HG02981 (cell line): ENCODE measurements at regions not wholly inside any gene's neighbourhood (a gene's known extent, or its start where the extent isn't known, plus 50 kb on each side); places are given as distances from the start of the nearest gene placed in this dataset.

Experiments used
- ATAC-seq: cut with Tn5 transposase; IDR thresholded peaks from one replicate; pipeline ENCODE4 v1.9.1; 2021; ENCODE audit warnings: mild to moderate bottlenecking, moderate library complexity; ENCODE audit not compliant: unreplicated experiment

DNA sequence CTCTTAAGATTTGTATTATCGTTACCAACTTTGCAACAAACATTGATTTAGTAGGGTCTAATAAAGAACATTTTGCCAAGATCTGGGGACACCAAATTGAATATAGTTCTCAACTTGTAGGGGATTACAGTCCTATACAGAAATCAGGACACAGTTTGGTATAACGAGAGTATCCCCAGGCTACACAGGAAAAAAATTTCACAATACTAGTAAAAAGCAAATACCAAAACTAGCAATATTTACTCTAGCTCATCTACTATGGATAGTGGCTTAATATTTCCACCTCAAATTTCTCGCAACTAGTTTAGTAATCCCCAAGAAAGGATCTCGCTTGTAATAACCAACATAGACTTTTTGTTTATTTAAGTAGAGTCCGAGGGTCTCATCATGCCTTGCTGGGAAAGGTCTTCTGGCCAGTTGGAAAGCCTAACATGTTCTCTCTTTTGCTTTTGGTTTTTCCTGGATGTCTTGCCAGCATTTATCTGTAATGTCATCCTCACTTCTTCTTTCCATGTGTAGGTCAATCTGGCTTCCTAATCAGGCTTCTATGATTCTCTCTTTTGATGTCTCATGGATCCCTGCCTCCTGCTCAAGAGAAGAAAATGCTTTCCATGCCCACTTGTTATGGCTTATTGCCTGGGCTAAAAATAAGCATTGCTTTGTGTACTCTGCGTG lies 104.7 kb upstream of the KCNK2 start:
- ATAC-seq: no peak

DNA sequence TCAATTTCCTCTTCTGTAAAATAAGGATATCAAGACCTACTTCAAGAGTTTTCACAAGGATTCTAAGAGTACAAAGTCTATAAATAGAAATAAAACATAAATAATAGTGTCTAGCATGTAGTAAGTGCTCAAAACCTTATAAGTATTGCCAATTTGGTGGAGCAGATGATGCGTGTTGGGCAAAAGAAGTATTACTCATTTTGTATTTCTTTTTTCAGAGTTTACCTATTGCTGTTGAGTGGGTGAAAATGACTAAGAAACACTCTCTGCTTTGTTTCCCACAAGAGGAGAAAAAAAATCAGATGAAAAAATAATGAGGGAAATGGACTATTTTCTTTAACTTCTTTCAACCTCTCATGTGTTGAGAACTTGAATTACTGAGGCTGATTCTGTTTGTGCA lies 103.3 kb upstream of the KCNK2 start:
- no peak for ATAC-seq

DNA sequence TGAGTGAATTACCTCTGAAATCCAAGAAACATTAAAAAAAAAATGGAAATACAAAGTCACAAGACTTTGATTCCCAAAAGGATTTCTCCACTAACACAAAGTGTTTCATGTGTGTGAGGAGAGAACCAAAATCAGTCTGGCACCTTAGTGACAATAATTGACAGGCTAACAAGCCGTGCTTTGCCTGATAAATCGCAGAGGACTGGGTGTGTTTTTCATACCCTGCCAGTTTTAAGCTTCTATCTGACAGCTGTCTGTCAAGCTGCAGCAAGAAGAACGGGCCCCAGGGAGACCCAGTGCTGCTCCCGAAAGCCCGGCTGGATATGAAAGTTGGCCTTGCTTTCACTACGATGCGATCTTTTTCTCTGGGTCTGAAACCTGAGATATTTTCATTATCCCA lies 101.6 kb upstream of the KCNK2 start:
- ATAC-seq: no peak

DNA sequence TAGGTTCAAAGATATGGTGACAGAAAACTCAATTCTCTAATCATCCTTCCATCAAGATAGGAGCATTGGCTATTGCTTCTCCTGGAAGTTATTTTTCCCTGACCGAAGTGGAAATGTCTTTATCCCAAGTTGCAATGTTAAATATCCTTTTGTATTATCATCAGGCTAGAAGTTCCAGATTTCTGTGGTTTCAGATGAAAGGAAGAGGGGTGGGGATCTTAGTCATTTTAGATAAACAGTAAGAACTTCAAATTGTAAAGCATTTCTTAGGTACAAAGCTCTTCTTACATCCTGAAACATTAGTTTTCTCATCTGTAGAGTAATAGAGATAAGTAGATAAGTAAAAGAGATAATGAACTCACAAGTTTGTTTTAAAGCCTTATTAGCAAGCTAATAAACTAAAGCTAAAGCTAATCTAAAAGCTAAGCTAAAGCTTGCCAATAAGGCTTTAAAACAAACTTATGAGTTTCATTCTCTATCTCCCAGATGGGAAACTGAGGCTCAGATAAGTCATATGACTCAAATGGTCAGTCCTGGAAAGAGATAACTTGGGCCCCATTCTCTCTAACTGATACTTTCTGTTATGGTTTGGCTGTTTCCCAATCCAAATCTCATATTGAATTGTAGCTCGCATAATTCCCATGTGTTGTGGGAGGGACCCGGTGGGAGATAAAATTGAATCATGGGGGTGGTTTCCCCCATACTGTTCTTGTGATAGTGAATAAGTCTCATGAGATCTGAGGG lies 99.2 kb upstream of the KCNK2 start:
- ATAC-seq: no peak

DNA sequence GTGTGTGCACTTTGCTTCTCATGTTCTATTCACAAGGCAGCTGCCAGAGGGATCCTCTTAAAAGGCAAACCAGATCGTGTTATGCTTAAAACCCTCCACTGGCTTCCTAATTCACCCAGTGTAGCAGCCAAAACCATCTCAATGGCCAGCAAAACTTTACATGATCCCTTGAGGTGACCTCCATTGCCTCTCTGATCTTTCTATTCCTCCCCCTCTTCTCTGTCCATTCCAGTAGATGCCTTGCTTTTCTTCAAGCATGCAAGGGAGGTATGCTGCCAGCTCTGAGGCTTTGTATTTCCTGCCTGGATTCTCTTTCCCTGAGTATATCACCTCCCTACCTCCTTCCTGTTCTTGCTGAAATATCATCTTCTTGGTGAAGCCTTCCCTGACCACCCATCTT lies 93.2 kb upstream of the KCNK2 start:
- ATAC-seq: no peak

DNA sequence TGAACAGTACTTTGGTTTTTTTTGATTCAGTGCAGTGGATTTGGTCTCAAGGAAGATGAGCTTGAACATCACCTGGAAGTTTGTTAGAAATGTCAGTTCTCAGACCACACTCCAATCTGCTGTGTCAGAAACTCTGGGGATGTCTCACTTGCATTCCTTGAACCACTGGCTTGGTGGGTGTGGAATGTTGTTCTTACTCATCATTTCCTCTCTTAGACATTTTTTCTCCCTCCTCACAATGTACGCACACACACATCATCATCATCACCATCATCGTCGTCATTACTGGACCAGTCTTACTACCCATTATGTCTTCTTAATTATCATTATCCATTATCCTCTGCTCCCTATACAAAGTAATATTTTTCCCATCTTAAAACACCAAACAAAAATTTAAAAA lies 91.9 kb upstream of the KCNK2 start:
- ATAC-seq: no peak

DNA sequence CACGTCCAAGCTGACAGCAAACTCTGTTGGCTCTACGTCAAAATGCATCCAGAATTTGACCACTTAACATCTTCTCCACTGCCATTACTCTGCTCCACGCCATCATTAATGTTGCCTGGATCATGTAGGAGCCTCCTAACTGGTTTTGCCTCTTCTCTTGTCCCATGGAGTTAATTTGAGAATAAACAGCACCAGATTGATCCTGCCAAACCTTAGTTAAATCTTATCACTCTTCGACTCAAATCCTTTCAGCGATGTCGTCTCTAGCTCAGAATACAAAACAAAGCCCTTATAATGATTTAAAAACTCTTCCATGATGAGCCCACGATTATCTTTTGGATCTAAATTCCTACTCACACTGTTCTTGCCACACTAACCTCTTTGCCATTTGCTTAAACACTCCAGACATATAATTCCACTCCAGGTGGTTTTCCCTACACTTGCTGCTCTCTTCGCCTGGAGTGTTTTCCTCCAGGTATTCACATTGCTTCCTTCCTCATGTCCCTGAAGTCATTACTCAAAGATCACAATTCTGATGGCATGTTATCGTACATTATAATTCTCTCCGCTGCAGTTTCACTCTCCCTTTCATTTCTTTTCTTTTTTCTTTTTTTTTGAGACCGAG lies 90.7 kb upstream of the KCNK2 start:
- ATAC-seq: no peak

DNA sequence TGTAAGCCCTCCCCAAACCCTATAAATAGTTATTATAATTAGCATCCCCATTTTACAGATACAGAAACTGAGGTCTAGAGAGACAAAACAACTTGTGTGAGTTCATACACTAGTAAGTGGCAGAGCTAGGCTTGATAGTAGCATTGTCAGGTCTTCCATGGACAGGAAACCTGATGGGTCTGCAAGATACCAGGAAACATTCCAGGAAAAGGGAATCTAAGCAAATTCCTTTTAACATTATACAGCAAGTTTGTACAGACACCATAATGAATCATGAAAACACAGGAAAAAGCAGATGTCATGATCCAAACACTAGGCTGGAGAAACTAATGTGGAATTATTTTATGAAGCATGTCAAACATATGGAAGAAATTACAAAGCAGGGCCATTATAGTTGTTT lies 89.1 kb upstream of the KCNK2 start:
- ATAC-seq: no peak

DNA sequence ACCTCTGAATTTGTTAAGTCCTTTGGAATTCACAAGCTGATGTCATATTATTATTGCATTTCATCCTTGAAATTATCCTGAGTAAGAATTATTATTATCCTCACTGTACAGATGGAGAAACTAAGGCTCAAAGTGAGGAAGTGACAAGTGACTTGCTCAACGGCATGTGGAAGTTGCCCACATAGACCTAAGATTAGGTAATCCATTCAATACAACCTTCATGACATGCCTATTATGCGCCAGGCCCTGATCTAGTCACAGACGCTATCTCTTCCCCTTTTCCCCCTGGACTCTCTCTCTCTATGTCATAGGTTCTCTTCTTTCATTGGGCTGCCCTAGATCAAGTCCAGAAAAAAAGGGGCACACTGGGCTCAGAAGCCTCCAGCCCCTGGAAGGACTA lies 84.9 kb upstream of the KCNK2 start:
- no peak for ATAC-seq

DNA sequence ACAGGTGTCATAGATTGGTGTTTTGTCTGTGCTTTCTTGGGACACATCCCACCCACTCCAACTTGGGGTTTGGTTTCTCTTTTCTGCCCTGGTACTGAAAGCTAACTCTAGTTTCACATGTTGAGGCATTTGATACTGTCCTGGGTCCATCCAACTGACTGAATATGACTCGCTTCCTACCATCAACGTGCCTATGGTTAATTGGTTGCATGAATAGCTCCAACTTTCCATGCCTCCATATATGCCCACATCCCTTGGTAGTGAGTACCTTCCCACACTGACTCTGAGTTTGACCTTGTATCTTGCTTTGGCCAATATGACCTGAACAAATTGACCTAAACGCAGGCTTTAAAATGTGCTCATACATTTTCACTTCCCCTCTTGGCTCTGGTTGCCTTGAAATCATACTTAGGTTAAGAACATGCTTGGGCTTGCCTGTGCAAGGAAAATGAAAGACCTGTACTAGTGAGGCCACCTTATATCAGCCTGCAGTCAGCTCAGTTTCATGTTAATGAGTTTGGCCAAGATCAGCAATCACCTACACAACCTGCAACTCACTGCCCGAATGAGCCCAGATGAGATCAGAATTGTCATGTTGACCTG lies 81.0 kb upstream of the KCNK2 start:
- peak; percentile 88 for ATAC-seq

DNA sequence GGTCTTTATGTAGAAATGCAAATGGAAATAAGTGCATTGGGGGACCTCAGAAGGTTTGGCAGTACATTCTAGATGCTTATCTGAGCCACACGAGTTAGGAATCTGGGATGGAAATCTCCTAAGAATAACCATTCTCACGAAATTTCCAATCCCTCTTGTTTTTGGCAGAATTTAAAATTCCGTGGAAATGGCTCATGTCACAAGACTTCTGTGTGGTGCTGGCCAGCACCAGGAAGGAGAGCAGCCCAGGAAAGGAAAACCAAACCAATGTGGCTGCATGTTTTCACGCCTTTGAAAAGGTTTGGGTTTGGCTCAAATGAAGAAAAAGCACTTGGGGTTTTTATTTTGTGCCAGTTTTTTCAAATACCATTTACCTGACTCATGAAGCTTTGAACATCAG lies 80.1 kb upstream of the KCNK2 start:
- ATAC-seq: no peak

DNA sequence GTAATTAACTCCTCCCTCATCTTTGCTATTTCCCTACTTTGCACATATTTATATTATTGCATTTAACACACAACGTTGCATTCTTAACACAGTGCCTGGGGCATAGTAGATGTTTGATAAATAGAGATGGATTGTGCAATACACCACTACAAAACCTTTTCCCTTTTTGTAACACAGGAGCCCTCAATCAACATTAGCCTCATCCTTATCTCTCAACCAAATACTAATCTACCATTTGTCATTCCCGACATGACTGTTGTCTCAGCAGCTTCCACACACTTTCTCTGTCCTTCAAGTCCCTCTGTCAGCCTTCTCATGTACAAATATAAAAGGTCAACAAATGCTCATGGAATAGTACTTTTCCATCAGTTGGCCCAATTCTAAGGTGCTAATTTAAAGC lies 78.9 kb upstream of the KCNK2 start:
- no peak for ATAC-seq

DNA sequence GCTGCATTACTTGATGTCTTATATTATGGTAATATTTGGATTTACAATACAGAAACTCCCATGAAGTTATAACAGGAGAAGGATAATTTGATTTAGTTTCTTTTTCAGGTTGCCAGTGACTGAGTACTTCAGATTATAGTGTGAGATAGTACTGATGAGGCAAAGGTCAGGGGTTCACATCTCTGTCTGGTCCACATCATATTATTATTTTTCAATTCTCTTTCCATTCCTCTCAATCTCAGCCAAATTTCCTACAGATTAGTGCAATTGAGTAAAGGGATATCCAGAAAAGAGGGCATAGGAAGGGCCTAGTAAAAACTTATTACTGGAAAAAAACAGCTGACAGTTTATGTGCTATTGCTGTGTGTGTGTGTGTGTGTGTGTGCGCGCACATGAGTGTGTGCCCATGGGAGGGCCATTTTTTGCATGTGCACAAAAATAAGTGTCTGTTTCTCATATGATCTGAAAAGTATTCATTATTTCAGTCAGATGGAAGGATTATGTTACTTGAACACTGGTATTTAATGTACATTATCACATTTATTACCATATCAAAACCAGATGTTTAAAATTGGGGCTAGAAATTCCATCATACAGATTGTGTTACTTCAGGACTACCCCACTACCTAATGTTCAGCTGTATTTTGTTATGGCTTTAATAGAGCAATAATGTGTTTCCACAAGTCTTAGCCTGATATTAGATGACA lies 78.3 kb upstream of the KCNK2 start:
- no peak for ATAC-seq

DNA sequence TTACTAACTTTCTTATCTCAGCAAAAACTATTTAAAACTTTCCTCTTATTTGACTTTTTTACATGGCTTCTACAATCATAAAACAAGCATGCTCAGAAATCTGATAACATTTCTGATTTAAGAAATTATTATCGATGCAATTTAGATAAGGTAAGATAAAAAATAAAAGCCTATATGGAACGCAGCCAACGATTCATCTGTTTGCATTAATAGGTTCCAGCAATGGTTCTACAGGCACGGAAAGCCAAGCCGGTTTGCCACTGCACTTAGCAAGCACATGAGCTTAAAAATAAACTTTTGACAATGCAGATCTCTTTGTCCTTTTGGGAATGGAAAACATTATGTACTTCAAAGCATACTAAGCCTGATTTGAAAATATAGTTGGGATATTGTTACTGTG lies 77.5 kb upstream of the KCNK2 start:
- no peak for ATAC-seq

DNA sequence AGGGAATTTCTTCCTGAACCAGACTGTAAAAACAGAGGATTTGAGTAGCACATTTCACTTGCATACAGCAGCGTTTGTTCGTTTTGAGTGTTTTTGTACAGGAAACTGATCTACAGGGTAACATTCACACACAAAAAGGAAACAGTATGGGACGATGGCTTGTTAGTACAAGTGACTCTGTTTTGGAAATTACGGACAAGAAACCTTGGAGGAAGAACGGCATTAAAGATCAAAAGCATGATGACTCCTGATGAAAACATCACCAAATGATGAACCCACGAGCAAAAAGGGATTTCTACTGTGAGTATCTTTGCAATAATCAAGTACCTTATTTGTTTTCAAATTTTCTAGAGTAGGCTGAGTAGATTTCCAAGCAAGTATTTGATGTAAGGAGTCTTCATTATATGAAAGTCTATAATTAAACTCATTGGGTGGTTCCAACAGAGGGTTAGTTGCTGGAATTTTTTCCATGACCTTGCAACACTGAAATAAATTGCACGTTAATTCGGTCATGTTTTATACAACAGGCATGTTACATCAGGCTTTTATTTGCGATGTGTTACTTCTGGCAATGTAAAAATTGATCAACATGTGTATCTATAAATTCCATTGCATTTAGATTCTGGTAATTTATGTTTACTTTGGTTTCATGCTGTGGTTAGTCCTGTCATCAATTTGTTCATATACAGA lies 76.7 kb upstream of the KCNK2 start:
- no peak for ATAC-seq

DNA sequence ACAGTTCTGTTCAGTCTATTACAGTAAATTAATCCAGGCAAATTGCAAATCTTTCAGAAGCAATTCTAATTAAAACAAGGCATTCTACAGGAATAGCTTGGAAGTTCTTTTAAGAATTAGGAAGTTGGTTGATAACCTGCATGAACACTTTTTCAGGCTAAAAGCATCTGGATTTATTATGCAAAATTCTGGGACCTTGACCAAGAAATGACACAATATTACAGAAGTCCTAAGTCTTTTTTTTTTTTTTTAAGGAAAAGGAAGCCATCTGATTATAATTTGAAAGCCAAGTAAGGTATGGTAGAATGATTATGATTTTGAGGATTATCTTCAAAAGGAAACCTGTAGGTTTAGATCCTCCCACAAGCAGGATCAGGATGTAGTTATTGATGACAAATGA lies 74.7 kb upstream of the KCNK2 start:
- ATAC-seq: no peak

DNA sequence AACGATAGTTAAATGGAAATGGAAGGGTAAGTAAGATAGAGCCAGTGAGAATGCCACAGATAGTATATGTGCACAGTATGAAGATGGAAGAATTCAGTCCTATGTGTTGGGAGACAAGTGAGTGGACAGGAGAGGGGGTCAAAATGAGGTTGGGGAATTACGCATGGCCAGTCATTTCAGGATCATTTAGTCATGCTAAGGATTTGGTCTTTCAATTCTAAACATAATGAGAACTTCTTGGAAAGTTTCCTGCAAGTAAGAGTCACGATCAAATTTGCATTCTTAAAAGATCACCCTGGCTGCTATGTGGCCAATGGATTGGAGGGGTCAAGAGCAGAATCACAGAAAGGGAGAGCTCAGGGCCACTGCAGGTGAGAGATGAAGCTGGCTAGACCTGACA lies 64.0 kb upstream of the KCNK2 start:
- no peak for ATAC-seq

DNA sequence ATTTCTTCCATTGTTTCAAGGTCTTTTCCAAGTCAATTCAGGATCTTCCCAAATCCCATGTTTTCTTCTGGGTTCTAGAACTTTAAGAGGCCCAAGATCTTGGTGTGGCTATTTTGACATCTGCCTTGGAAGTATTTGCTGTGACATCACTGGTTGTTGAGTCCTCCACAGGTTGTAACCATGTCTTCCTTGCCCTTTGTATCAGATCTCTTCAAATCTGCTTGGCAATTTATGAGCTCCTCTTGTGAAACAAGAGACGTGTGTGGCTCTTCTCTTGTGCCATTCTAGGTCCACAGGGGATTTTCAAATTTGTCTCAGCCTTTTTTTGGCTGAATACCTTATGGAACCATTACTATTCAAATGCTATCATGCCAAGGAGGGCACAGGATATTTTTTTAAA lies 60.3 kb upstream of the KCNK2 start:
- ATAC-seq: no peak

DNA sequence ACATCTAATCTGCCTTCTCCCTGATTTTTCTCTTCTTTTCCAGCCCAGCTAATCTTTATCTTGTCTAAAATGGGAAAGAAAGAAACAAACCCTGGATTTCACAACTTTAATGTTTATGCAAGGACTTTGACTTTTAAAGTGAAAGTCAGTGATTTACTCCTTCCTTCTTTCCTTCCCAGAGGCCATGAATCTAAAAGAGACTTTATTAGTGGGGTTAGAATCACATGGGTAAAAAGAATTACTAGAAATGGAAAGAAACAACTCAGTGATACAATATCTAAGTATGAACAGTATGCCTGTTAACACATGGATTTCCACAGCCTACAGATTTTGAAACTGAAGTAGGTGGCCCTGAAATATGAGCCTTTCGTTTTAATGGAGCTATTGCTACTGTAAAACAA lies 59.8 kb upstream of the KCNK2 start:
- ATAC-seq: no peak

DNA sequence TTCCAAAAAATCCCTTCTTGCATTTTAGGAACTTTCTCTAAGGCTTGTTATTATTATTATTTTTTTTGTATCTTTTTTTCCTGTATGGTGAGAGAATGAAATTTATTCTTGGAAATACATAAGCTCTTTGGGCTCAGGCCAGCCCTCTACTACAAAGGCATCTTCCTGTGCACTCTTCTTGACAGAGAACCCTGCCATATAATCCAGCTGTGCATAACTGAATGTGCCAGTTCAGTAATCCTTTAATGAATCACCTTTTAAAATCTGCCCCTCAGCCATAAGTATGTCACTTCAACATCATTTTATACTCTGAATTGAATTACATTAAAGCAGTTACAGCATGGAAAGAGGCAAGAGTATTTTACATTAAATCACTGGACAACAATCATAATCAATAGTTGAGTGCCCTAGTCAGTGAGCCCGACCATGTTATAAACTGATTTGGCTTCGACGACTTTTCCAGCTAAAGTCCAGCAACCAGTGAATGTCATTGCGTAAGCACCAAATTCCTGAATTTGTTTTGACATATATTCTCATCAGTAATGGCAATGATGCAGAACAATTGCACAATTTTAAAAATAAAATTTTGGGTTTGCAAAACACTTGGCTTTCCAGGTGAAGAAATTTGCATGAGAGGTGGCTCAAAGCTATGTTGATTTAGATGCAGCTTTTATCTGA lies 59.2 kb upstream of the KCNK2 start:
- no peak for ATAC-seq
